Prostate gland (tissue), 2 donors: ENCODE measurements at regions not wholly inside any gene's neighbourhood (a gene's known extent, or its start where the extent isn't known, plus 50 kb on each side); places are given as distances from the start of the nearest gene placed in this dataset.

Source experiments
- POLR2A ChIP-seq: fragments of 450-650 bp; IDR thresholded peaks from one replicate; pipeline ENCODE4 v1.6.1; 2016; ENCODE audit warnings: antibody characterized with exemption, mild to moderate bottlenecking
- TF ChIP-seq, protein P1 (sequence below), 4 experiments: fragments of 200-600 bp in 2 of 4; fragments of 450-650 bp in 2 of 4; sonication (generic) in 2 of 4; IDR thresholded peaks; 1 replicate in 3 of 4; 2 replicates in 1 of 4; pipeline ENCODE4 v1.5.1; 2016 to 2019; ENCODE audit warnings: antibody characterized with exemption in 4 of 4, mild to moderate bottlenecking in 2 of 4, moderate library complexity in 2 of 4

DNA sequence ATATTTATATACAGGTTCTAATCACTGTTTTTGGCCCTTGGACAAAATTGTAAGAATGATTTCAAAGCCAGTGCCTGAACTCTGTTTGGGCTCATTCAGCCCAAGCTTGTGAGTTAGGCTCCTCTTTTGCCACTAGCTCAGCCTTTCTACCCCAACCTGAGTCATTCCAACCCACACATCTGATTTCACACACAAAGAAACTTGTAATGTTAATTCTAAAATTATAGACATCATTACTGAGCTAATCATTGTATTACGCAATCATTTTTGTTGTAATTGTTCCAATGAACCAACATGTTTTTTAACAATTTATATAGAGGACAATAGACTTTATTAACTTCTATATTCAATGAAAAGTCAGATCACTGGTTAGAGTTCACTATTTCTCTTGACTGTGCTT is 441.1 kb downstream of the ETNK1 start:
- TF ChIP-seq, protein P1, sequence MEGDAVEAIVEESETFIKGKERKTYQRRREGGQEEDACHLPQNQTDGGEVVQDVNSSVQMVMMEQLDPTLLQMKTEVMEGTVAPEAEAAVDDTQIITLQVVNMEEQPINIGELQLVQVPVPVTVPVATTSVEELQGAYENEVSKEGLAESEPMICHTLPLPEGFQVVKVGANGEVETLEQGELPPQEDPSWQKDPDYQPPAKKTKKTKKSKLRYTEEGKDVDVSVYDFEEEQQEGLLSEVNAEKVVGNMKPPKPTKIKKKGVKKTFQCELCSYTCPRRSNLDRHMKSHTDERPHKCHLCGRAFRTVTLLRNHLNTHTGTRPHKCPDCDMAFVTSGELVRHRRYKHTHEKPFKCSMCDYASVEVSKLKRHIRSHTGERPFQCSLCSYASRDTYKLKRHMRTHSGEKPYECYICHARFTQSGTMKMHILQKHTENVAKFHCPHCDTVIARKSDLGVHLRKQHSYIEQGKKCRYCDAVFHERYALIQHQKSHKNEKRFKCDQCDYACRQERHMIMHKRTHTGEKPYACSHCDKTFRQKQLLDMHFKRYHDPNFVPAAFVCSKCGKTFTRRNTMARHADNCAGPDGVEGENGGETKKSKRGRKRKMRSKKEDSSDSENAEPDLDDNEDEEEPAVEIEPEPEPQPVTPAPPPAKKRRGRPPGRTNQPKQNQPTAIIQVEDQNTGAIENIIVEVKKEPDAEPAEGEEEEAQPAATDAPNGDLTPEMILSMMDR (IDR thresholded peaks at IDR 0.05) = no peak
- no peak for TF ChIP-seq POLR2A
